Psoas muscle (tissue), 7 donors: ENCODE measurements at regions not wholly inside any gene's neighbourhood (a gene's known extent, or its start where the extent isn't known, plus 50 kb on each side); places are given as distances from the start of the nearest gene placed in this dataset.

ENCODE experiments used
- ATAC-seq, 4 donors: fragments of 200-7000 bp; cut with Tn5 transposase; one replicate each; pipeline ENCODE4 v1.9.1; 2020; ENCODE audit warnings: moderate library complexity in 3 of 4, mild to moderate bottlenecking in 2 of 4
- DNase-seq, 2 donors: peaks; one replicate each; pipeline ENCODE4 v3.0.0-alpha.2; 2020
- H3K27ac ChIP-seq: fragments of 200-600 bp; one replicate; pipeline ENCODE4 v1.8.0; 2022
- H3K27me3 ChIP-seq, 3 donors: fragments of 200-600 bp in 1 of 3; one replicate each; pipeline versions ENCODE4 v1.6.1 to v1.8.0; 2013 to 2022; ENCODE audit warnings: low read length in 2 of 3, mild to moderate bottlenecking in 2 of 3, moderate library complexity in 1 of 3; ENCODE audit not compliant: insufficient read depth in 3 of 3
- H3K36me3 ChIP-seq, 2 donors: fragments of 200-600 bp in 1 of 2; one replicate each; pipeline versions ENCODE4 v1.6.1 to v1.8.0; 2013 to 2022; ENCODE audit warnings: low read depth in 1 of 2, mild to moderate bottlenecking in 1 of 2, moderate library complexity in 1 of 2; ENCODE audit not compliant: insufficient read depth in 1 of 2
- H3K4me1 ChIP-seq: fragments of 200-600 bp; one replicate; pipeline ENCODE4 v1.8.0; 2022
- H3K4me3 ChIP-seq: fragments of 200-600 bp; one replicate; pipeline ENCODE4 v1.8.0; 2022; ENCODE audit warnings: mild to moderate bottlenecking
- H3K9me3 ChIP-seq: fragments of 200-600 bp; one replicate; pipeline ENCODE4 v1.8.0; 2022
- CTCF ChIP-seq: fragments of 200-600 bp; IDR thresholded peaks from one replicate; pipeline ENCODE4 v1.8.0; 2022; ENCODE audit warnings: antibody characterized with exemption
- WGBS, 3 donors: extraction: QIAGEN DNeasy Blood & Tissue Kit; methylation state at CpG; one replicate each; pipeline versions ENCODE4 v1.1.6 to v1.1.7; 2013; 5-methylcytosine and 5-hydroxymethylcytosine counted together
- intact Hi-C, 2 donors: fragments of 100-400 bp; cut with DNase I; formaldehyde crosslinking; loops; one replicate each; pipeline versions ENCODE4 v1.11.0 to v1.14.2; 2022
- donor health status: healthy with polysubstance abuse.
- donor health status: DM: no; HTN: no; CAD: no; lungs with moderate emphysema.
- donor health status: Bipolar disorder and iron deficiency.
- donor health status: healthy.
- donor health status: DM: yes; HTN: yes; CAD: no.
- donor health status: DM: no; HTN: no; CAD: no.
- donor health status: DM: yes; HTN: yes; CAD: no.

- TF ChIP-seq CTCF = no peak
- WGBS, 3 donors = 46 to 58% (median 50%) methylated on average over 4 of the region's 4 CpGs
- no peaks in the 10 kb centered on the region for H3K36me3 ChIP-seq
- H3K27me3 ChIP-seq = no peaks in the 10 kb centered on the region
- H3K27ac ChIP-seq = no peak overlapping the region
- DNase-seq = no peak
- no peaks in the 10 kb centered on the region for H3K9me3 ChIP-seq
- H3K4me3 ChIP-seq = no peak overlapping the region
- ATAC-seq = no peak
- intact Hi-C loops = no loop called here
- no peaks in the 10 kb centered on the region for H3K4me1 ChIP-seq
Measured at GRCh38 chr3:182484682-182485081, 308.6 kb upstream of the ATP11B start.

DNA sequence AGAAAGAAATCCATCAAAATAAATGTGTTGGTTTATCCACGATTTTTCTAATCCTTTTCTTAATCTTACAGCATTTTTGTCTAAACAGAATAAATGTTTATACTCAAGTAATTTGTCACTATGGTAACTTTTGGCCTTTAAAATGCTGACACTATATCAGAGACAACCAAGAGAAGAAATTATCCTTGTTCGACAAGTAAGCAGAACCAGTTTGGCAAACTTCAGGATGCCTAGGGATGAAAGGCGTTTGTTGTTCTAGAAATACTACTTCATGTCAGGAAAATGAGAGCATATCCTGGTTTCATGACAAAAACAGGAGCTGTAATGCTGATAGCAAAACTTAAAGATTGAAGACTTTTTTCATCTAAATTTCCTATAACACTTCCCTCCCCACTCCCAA is 308.0 kb upstream of the ATP11B start:
- 22 to 35% (median 34%) methylated on average over 3 of the region's 3 CpGs for WGBS, 3 donors
- ATAC-seq = no peak

GRCh38 chr3:182486463-182486862 is 306.8 kb upstream of the ATP11B start:
- WGBS, 3 donors = 74 to 84% (median 76%) methylated on average over 4 of the region's 4 CpGs
- Histone ChIP-seq H3K4me1 (no peaks in the 10 kb centered on the region), H3K27ac (no peak overlapping the region), H3K4me3 (no peak overlapping the region), H3K27me3 (no peaks in the 10 kb centered on the region), H3K9me3 (no peaks in the 10 kb centered on the region), H3K36me3 (no peaks in the 10 kb centered on the region)
- no peak for TF ChIP-seq CTCF
- ATAC-seq (no peak), DNase-seq (no peak)
- intact Hi-C loops = no loop called here

More for the DNA sequence above, 308.0 kb upstream of the ATP11B start:
- H3K9me3 ChIP-seq = no peaks in the 10 kb centered on the region
- H3K4me3 ChIP-seq = no peak overlapping the region
- H3K36me3 ChIP-seq = no peaks in the 10 kb centered on the region
- no peak overlapping the region for H3K27ac ChIP-seq
- H3K27me3 ChIP-seq = no peaks in the 10 kb centered on the region
- intact Hi-C loops = no loop called here
- H3K4me1 ChIP-seq = no peaks in the 10 kb centered on the region
- no peak for DNase-seq
- TF ChIP-seq CTCF = no peak

- no peak for TF ChIP-seq CTCF
- 50 to 54% (median 50%) methylated on average over 3 of the region's 3 CpGs for WGBS, 3 donors
- Histone ChIP-seq H3K4me1 (no peaks in the 10 kb centered on the region), H3K27me3 (no peaks in the 10 kb centered on the region), H3K27ac (no peak overlapping the region), H3K4me3 (no peak overlapping the region), H3K9me3 (no peaks in the 10 kb centered on the region), H3K36me3 (no peaks in the 10 kb centered on the region)
- ATAC-seq = no peak
- no peak for DNase-seq
- intact Hi-C loops = no loop called here
Measured at GRCh38 chr3:182487143-182487542, 306.2 kb upstream of the ATP11B start.

- H3K27ac ChIP-seq = no peak overlapping the region
- no peaks in the 10 kb centered on the region for H3K4me1 ChIP-seq
- H3K9me3 ChIP-seq = no peaks in the 10 kb centered on the region
- 55 to 65% (median 57%) methylated on average over 2 of the region's 2 CpGs for WGBS, 3 donors
- TF ChIP-seq CTCF = no peak
- ATAC-seq = no peak
- intact Hi-C loops = no loop called here
- DNase-seq = no peak
- no peak overlapping the region for H3K4me3 ChIP-seq
- H3K36me3 ChIP-seq = no peaks in the 10 kb centered on the region
- H3K27me3 ChIP-seq = no peaks in the 10 kb centered on the region
Measured at GRCh38 chr3:182487611-182488010, 305.7 kb upstream of the ATP11B start.
